Stomach (tissue), 8 donors: ENCODE measurements at regions not wholly inside any gene's neighbourhood (a gene's known extent, or its start where the extent isn't known, plus 50 kb on each side); places are given as distances from the start of the nearest gene placed in this dataset.

ENCODE experiments used
- DNase-seq, 2 donors: peaks; one replicate each; pipeline versions ENCODE4 v3.0.0 to v3.0.0-alpha.2; 2013 to 2019
- H3K27ac ChIP-seq, 5 donors: fragments of 200-600 bp in 4 of 5; sonication (generic) in 4 of 5; one replicate each; pipeline ENCODE4 v1.5.1; 2013 to 2019; ENCODE audit warnings: mild to moderate bottlenecking in 1 of 5, moderate library complexity in 1 of 5
- H3K27me3 ChIP-seq, 3 donors: fragments of 200-600 bp; sonication (generic); one replicate each; pipeline ENCODE4 v1.5.1; 2017 to 2019; ENCODE audit warnings: mixed run types in 1 of 3
- H3K36me3 ChIP-seq, 4 donors: fragments of 200-600 bp; sonication (generic); 1 replicate in 3 of 4; 2 replicates in 1 of 4; pipeline ENCODE4 v1.5.1; 2016 to 2019
- H3K4me1 ChIP-seq, 4 donors: fragments of 200-600 bp; sonication (generic); one replicate each; pipeline ENCODE4 v1.5.1; 2016 to 2019
- H3K4me3 ChIP-seq, 4 donors: fragments of 200-600 bp; sonication (generic) in 3 of 4; one replicate each; pipeline ENCODE4 v1.5.1; 2016 to 2019; ENCODE audit warnings: mild to moderate bottlenecking in 1 of 4
- H3K9me3 ChIP-seq, 4 donors: fragments of 200-600 bp; sonication (generic); one replicate each; pipeline ENCODE4 v1.5.1; 2016 to 2019
- EP300 ChIP-seq: sonication (generic); formaldehyde crosslinking; IDR thresholded peaks from one replicate; pipeline ENCODE4 v1.6.1; 2017; ENCODE audit warnings: antibody characterized with exemption
- POLR2A ChIP-seq, 4 donors: fragments of 450-650 bp; IDR thresholded peaks; one replicate each; pipeline ENCODE4 v1.6.1; 2016; ENCODE audit warnings: antibody characterized with exemption in 4 of 4, control low read depth in 2 of 4, mild to moderate bottlenecking in 1 of 4, moderate library complexity in 1 of 4
- POLR2AphosphoS5 ChIP-seq, 3 donors: sonication (generic); formaldehyde crosslinking; IDR thresholded peaks; one replicate each; pipeline ENCODE4 v1.6.1; 2016; ENCODE audit warnings: antibody characterized with exemption in 3 of 3
- WGBS, 5 donors: extraction: QIAGEN DNeasy Blood & Tissue Kit in 3 of 5; methylation state at CpG; one replicate each; pipeline versions ENCODE4 v1.1.5 to v1.1.7; 2013 to 2018; 5-methylcytosine and 5-hydroxymethylcytosine counted together
- intact Hi-C: fragments of 100-400 bp; cut with DNase I; formaldehyde crosslinking; loops from one replicate; pipeline ENCODE4 v1.15.1; 2023; ENCODE audit warnings: low total_unique reads
- TF ChIP-seq, protein P1 (sequence below), 7 experiments: fragments of 450-650 bp in 4 of 7; fragments of 200-600 bp in 3 of 7; sonication (generic) in 3 of 7; IDR thresholded peaks; one replicate each; pipeline ENCODE4 v1.5.1; 2016 to 2019; ENCODE audit warnings: antibody characterized with exemption in 7 of 7, control low read depth in 2 of 7, mild to moderate bottlenecking in 1 of 7
- donor health status: healthy with polysubstance abuse.
- donor health status: Bipolar disorder and iron deficiency.
- donor health status: healthy.

DNA sequence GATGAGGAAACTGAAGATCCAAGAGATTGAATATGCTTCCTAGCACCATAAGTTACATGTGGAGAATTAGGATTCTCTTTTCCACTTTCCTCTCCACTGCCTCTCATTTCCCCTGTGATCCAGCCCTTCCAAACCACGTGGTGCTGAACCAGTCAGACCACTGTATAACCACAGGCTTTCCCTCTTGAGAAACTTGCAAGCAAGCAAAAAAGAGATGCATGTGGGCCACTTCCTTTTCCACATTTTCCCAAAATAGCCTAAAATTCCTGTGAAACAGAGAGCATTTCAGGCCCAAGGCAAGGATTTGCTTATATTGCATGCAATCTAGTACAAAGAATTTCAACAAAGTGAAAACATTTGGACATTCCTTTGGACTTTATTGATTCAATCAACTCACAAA lies 59.3 kb upstream of the KSR1 start:
- intact Hi-C loops, result no loop called here
- peaks cover 0 to 9% (median 0%) of the 10 kb centered on the region in 4 donors for H3K9me3 ChIP-seq
- no peaks in the 10 kb centered on the region for H3K36me3 ChIP-seq
- H3K4me3 ChIP-seq, result no peak overlapping the region
- TF ChIP-seq EP300 (no peak), POLR2A (IDR thresholded peaks at IDR 0.05) (no peak), POLR2AphosphoS5 (IDR thresholded peaks at IDR 0.05) (no peak)
- TF ChIP-seq, protein P1, sequence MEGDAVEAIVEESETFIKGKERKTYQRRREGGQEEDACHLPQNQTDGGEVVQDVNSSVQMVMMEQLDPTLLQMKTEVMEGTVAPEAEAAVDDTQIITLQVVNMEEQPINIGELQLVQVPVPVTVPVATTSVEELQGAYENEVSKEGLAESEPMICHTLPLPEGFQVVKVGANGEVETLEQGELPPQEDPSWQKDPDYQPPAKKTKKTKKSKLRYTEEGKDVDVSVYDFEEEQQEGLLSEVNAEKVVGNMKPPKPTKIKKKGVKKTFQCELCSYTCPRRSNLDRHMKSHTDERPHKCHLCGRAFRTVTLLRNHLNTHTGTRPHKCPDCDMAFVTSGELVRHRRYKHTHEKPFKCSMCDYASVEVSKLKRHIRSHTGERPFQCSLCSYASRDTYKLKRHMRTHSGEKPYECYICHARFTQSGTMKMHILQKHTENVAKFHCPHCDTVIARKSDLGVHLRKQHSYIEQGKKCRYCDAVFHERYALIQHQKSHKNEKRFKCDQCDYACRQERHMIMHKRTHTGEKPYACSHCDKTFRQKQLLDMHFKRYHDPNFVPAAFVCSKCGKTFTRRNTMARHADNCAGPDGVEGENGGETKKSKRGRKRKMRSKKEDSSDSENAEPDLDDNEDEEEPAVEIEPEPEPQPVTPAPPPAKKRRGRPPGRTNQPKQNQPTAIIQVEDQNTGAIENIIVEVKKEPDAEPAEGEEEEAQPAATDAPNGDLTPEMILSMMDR (IDR thresholded peaks at IDR 0.05), result no peak
- H3K27me3 ChIP-seq, result no peaks in the 10 kb centered on the region
- peak in 1 of 2 donors; percentile 13 for DNase-seq
- no peaks in the 10 kb centered on the region for H3K4me1 ChIP-seq
- H3K27ac ChIP-seq, result no peak overlapping the region
- WGBS, 5 donors, result 0 to 12% (median 5%) methylated on average over 1 of the region's 1 CpG

DNA sequence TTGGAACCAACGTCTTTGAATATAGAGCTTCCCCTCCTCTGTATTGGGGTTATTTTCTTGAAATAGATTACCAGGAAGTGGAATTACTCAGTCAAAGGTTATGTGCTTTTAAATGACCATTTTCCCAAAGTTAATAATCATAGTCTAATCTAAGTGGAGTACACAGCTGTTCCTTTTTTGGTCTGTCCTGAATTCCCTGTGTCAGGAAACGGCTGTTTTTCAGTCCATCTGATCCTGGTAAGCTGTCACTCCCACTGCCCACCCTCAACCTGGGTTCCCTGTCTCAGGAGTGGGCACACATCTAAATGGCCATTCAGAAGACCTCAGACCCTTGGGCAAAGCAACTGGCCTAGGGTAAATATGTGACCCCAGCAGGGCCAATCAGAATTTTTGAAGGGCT lies 57.6 kb upstream of the KSR1 start:
- Histone ChIP-seq H3K9me3 (peaks cover 0 to 9% (median 0%) of the 10 kb centered on the region in 4 donors), H3K36me3 (no peaks in the 10 kb centered on the region), H3K4me3 (no peak overlapping the region), H3K4me1 (no peaks in the 10 kb centered on the region), H3K27me3 (no peaks in the 10 kb centered on the region), H3K27ac (no peak overlapping the region)
- 56 to 70% (median 63%) methylated on average over 2 of the region's 2 CpGs for WGBS, 5 donors
- TF ChIP-seq EP300, result no peak
- TF ChIP-seq, protein P1 (IDR thresholded peaks at IDR 0.05), result no peak
- TF ChIP-seq POLR2A (IDR thresholded peaks at IDR 0.05), result no peak
- TF ChIP-seq POLR2AphosphoS5 (IDR thresholded peaks at IDR 0.05), result no peak
- intact Hi-C loops, result no loop called here
- DNase-seq, result peak in 1 of 2 donors; percentile 3

DNA sequence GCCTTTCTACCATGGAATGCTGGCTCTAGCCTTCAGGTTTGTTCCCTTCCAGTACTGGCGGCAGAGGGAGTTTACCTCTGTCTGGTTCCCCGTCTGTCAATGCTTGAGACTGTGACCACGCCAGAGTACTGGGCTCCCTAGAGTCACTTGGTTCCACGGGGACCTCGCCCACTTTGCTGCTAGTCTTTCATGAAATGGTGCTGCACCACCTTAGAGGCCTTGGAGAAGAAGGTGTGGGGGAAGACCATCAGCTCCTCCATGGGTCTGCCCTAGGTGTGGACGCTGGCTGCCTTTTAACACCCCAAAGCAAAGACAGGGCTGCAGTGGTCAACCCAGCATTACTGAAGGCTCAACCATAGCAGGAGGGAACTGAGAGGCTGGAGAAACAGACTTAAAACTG lies 55.3 kb upstream of the KSR1 start:
- H3K36me3 ChIP-seq, result no peaks in the 10 kb centered on the region
- H3K4me3 ChIP-seq, result no peak overlapping the region
- H3K27ac ChIP-seq, result no peak overlapping the region
- TF ChIP-seq, protein P1 (IDR thresholded peaks at IDR 0.05), result no peak
- no peak for TF ChIP-seq POLR2AphosphoS5 (IDR thresholded peaks at IDR 0.05)
- no peak for TF ChIP-seq POLR2A (IDR thresholded peaks at IDR 0.05)
- no peak for TF ChIP-seq EP300
- intact Hi-C loops, result no loop called here
- 82 to 91% (median 86%) methylated on average over 6 of the region's 6 CpGs for WGBS, 5 donors
- no peaks in the 10 kb centered on the region for H3K9me3 ChIP-seq
- peak in 1 of 2 donors; percentile 17 for DNase-seq
- H3K27me3 ChIP-seq, result no peaks in the 10 kb centered on the region
- H3K4me1 ChIP-seq, result no peaks in the 10 kb centered on the region

DNA sequence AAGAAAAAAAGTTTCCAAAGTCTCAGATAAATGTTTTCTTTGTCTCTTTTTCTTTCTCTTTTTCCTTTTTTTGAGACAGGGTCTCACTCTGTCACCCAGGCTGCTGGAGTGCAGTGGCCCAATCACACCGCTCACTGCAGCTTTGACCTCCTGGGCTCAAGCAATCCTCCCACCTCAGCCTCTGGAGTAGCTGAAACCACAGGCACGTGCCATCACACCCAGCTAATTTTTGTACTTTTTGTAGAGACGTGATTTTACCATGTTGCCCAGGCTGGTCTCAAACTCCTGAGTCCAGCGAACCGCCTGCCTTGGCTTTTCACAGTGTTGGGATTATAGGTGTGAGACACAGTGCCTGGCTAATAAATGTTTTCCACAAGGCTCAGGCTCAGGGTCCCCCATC lies 53.3 kb upstream of the KSR1 start:
- H3K4me3 ChIP-seq, result no peak overlapping the region
- DNase-seq, result no peak
- no peaks in the 10 kb centered on the region for H3K27me3 ChIP-seq
- peaks cover 0 to under 1% (median 0%) of the 10 kb centered on the region in 4 donors for H3K4me1 ChIP-seq
- no peaks in the 10 kb centered on the region for H3K9me3 ChIP-seq
- TF ChIP-seq POLR2A (IDR thresholded peaks at IDR 0.05) (no peak), EP300 (no peak), POLR2AphosphoS5 (IDR thresholded peaks at IDR 0.05) (no peak)
- TF ChIP-seq, protein P1 (IDR thresholded peaks at IDR 0.05), result no peak
- H3K27ac ChIP-seq, result no peak overlapping the region
- intact Hi-C loops, result no loop called here
- WGBS, 5 donors, result 84 to 94% (median 87%) methylated on average over 5 of the region's 5 CpGs
- H3K36me3 ChIP-seq, result no peaks in the 10 kb centered on the region
